Epithelial cell of esophagus (primary cell): ENCODE measurements at regions not wholly inside any gene's neighbourhood (a gene's known extent, or its start where the extent isn't known, plus 50 kb on each side); places are given as distances from the start of the nearest gene placed in this dataset.

ENCODE experiments used
- DNase-seq: peaks from one replicate; pipeline ENCODE4 v3.0.0; 2010; ENCODE audit warnings: low read depth
- H3K4me3 ChIP-seq: 2 replicates; pipeline ENCODE4 v1.5.1; 2011; ENCODE audit warnings: mild to moderate bottlenecking, low read length, control low read depth
- TF ChIP-seq, protein P1 (sequence below): IDR thresholded peaks from 2 replicates; pipeline ENCODE4 v1.5.1; 2011; ENCODE audit warnings: low read depth, mild to moderate bottlenecking, low read length, control low read depth, inconsistent platforms; ENCODE audit not compliant: insufficient read depth; ENCODE audit errors: missing control alignments

GRCh38 chr14:98958048-98958631 is 313.9 kb downstream of the BCL11B start:
- no peak overlapping the region for H3K4me3 ChIP-seq
- no peak for DNase-seq

GRCh38 chr14:98958632-98959031 is 313.4 kb downstream of the BCL11B start:
- no peak overlapping the region for H3K4me3 ChIP-seq
- TF ChIP-seq, protein P1, sequence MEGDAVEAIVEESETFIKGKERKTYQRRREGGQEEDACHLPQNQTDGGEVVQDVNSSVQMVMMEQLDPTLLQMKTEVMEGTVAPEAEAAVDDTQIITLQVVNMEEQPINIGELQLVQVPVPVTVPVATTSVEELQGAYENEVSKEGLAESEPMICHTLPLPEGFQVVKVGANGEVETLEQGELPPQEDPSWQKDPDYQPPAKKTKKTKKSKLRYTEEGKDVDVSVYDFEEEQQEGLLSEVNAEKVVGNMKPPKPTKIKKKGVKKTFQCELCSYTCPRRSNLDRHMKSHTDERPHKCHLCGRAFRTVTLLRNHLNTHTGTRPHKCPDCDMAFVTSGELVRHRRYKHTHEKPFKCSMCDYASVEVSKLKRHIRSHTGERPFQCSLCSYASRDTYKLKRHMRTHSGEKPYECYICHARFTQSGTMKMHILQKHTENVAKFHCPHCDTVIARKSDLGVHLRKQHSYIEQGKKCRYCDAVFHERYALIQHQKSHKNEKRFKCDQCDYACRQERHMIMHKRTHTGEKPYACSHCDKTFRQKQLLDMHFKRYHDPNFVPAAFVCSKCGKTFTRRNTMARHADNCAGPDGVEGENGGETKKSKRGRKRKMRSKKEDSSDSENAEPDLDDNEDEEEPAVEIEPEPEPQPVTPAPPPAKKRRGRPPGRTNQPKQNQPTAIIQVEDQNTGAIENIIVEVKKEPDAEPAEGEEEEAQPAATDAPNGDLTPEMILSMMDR = no peak
- no peak for DNase-seq

More at GRCh38 chr14:98958048-98958631, 313.9 kb downstream of the BCL11B start:
- TF ChIP-seq, protein P1 = no peak

DNA sequence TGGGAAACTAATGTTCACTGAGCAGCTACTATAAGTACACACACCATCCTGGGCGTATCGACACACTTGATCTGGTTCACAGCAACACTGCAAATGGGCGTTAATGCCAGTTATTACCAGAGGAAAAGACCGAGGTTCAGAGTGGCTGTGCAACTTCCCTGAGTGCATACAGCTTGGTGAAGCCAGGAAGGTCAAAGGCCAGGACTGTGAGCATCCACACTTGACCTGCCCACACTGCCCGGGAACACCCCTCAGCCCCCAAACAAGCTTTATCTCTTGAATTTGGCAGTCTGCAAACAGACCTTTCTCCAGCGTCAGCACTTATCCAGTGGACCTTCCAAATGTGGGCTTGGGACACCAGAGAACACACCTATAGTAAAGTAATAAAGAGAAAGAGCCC is 312.6 kb downstream of the BCL11B start:
- TF ChIP-seq, protein P1 = no peak
- H3K4me3 ChIP-seq = no peak overlapping the region
- no peak for DNase-seq

DNA sequence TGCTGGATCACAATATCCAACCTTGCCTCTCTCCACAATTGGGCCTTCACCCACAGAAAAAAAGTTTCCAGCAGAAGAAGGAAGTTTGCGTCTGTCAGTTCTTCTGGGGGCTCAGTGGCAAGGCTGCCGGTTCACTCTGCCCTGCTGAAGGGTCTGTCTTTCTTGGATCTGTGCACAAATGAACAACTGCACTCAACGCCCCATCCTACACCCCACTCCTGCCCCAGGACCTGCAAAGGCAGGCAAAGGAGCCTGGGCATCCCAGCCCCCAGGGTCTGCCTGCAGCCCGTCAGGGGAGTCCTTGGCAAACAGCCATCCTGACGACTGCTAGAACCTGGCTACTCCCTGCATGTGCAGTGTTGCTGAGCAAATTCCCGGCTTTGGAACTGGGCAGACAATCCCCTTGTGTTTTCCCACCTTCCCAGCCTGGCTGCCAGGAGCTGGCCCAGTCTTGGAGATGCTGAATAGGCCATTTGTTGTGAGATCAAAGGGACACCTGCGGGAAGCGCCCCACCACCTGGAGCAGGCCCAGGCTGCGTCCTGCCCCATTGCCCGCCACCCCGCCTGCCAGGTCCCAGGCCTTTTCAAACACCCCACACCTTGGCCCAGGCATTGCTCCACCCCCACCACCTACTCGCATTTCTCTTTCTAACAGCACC is 311.9 kb downstream of the BCL11B start:
- DNase-seq = no peak
- no peak overlapping the region for H3K4me3 ChIP-seq
- TF ChIP-seq, protein P1 = no peak

DNA sequence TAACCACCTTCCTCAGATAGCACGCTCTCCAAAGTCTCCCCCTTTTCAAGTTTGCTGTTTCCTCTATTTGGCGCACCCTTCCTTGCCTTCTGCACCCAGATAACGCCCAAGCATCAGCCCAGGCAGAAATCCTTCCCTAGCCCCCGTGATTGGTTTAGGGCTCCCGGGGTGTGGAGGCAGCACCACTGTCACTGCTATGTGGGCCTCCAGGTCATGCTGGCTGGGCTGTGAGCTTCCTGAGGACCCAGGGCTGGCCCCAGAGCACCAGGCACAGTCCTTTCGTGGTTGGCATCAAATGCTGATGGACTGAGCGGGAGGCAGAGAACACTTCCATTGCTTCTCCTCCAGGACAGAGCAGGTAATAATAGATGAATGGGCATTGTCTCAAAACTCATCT is 311.4 kb downstream of the BCL11B start:
- TF ChIP-seq, protein P1 = no peak
- no peak overlapping the region for H3K4me3 ChIP-seq
- no peak for DNase-seq

- TF ChIP-seq, protein P1 = no peak
- no peak for DNase-seq
- no peak overlapping the region for H3K4me3 ChIP-seq
Measured at GRCh38 chr14:98961191-98961590, 310.8 kb downstream of the BCL11B start.

DNA sequence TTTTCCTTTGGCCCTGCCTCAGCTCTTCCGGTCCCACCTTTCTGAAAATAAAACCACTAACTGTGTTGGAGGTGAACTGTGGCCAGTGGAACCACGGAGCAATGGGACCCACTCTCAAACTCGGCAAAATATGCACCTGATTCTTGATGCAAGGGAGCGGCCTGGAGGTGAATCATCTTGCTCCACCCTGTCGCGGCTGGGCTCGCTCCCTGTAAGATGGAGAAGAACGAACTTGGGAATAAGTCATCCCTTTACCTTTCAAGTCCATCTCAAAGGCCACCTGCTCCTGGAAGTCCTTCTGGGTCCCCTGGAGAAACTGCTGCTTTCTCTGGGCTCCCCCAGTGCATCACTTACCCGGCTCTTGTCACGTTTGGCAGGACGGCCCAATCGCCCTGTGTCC is 309.9 kb downstream of the BCL11B start:
- TF ChIP-seq, protein P1 = no peak
- DNase-seq = no peak
- no peak overlapping the region for H3K4me3 ChIP-seq
